ENCODE measurements at regions not wholly inside any gene's neighbourhood (a gene's known extent, or its start where the extent isn't known, plus 50 kb on each side); places are given as distances from the start of the nearest gene placed in this dataset.

DNA sequence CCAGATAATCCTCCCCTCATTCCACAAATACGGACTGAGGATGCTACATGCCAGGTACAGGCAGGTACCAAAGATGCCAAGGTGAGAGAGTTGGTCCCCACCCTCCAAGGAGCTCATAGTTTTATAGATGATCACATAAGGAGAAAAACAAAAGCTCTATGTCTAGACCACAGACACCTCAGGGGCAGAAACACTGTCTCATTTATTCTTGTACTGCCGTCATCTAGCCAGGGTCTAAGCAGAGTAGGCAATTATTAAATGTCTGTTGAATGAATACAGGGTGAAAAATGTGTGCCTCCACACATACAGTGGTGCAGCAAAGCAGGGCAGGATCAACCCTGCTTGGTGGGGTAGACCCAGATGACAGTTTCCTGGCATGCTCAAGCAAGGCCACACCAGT is 439.8 kb upstream of the JARID2 start:
- H3K79me2 ChIP-seq (ENCODE audit: insufficient read depth, low read length) = no peaks in the 10 kb centered on the region
- H3K4me3 ChIP-seq (ENCODE audit: insufficient read depth, low read length) = no peak overlapping the region
- H3K9me3 ChIP-seq (ENCODE audit: low read depth, low read length) = no peaks in the 10 kb centered on the region
- H3K4me1 ChIP-seq (ENCODE audit: insufficient read depth, low read length) = no peaks in the 10 kb centered on the region
- no peak for DNase-seq (ENCODE audit: insufficient read length, low spot score, missing footprints)
- no peak overlapping the region for H3K4me2 ChIP-seq (ENCODE audit: insufficient read depth, low read length)
- TF ChIP-seq, protein P1, sequence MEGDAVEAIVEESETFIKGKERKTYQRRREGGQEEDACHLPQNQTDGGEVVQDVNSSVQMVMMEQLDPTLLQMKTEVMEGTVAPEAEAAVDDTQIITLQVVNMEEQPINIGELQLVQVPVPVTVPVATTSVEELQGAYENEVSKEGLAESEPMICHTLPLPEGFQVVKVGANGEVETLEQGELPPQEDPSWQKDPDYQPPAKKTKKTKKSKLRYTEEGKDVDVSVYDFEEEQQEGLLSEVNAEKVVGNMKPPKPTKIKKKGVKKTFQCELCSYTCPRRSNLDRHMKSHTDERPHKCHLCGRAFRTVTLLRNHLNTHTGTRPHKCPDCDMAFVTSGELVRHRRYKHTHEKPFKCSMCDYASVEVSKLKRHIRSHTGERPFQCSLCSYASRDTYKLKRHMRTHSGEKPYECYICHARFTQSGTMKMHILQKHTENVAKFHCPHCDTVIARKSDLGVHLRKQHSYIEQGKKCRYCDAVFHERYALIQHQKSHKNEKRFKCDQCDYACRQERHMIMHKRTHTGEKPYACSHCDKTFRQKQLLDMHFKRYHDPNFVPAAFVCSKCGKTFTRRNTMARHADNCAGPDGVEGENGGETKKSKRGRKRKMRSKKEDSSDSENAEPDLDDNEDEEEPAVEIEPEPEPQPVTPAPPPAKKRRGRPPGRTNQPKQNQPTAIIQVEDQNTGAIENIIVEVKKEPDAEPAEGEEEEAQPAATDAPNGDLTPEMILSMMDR (IDR thresholded peaks at IDR 0.05; ENCODE audit: extremely low read depth, low read depth, low read length) = no peak
- no peaks in the 10 kb centered on the region for H4K20me1 ChIP-seq (ENCODE audit: insufficient read depth, low read length)
- no peaks in the 10 kb centered on the region for H3K27me3 ChIP-seq (ENCODE audit: insufficient read depth, low read length)
- H3K27ac ChIP-seq (ENCODE audit: low read depth, low read length) = no peak overlapping the region
- H3K36me3 ChIP-seq (ENCODE audit: insufficient read depth, low read length) = no peaks in the 10 kb centered on the region
- no peak overlapping the region for H2AFZ ChIP-seq (ENCODE audit: low read length)

DNA sequence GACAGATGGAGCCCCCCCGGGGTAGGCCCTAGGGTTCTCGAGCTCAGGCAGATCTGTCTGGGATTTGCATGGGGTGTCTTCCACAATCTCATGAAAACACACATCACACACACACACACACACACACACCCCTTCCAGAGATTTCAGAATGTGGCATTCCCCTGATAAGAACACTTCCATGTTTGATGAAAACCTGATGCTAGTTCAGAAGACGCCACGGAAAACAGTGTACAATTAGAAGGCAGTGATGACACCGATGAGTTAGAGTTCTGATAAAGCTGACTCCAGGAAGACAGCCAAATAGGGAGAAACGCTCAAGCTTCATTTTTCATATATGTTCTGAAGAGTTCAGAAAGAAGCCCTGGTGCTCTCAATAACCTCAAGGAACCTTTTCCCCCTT is 438.7 kb upstream of the JARID2 start:
- Histone ChIP-seq H3K36me3 (ENCODE audit: insufficient read depth, low read length) (no peaks in the 10 kb centered on the region), H4K20me1 (ENCODE audit: insufficient read depth, low read length) (no peaks in the 10 kb centered on the region), H3K27ac (ENCODE audit: low read depth, low read length) (no peak overlapping the region), H3K9me3 (ENCODE audit: low read depth, low read length) (no peaks in the 10 kb centered on the region), H3K4me3 (ENCODE audit: insufficient read depth, low read length) (no peak overlapping the region), H3K27me3 (ENCODE audit: insufficient read depth, low read length) (no peaks in the 10 kb centered on the region), H3K4me1 (ENCODE audit: insufficient read depth, low read length) (no peaks in the 10 kb centered on the region), H3K4me2 (ENCODE audit: insufficient read depth, low read length) (no peak overlapping the region), H2AFZ (ENCODE audit: low read length) (no peak overlapping the region), H3K79me2 (ENCODE audit: insufficient read depth, low read length) (no peaks in the 10 kb centered on the region)
- no peak for DNase-seq (ENCODE audit: insufficient read length, low spot score, missing footprints)
- TF ChIP-seq, protein P1 (IDR thresholded peaks at IDR 0.05; ENCODE audit: extremely low read depth, low read depth, low read length) = no peak

DNA sequence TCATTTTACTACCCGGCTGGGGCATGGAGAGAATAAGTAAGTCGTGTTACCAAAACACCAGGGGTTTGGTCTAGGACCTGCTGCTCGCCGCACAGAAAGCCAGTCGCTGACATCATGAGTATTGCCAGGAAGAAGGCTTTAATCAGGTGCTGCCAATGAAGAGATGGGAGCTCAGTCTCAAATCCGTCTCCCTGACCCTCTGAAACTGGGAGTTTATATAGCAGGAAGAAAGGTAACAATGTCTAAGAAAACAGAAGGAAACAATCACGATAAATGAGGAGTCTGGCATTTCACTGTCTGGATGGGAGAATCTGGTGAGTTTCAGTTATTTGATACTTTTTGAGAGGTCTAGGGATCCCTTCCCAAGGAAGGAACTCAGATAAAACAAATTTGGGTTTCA is 437.9 kb upstream of the JARID2 start:
- Histone ChIP-seq H3K4me3 (ENCODE audit: insufficient read depth, low read length) (no peak overlapping the region), H4K20me1 (ENCODE audit: insufficient read depth, low read length) (no peaks in the 10 kb centered on the region), H3K9me3 (ENCODE audit: low read depth, low read length) (no peaks in the 10 kb centered on the region), H3K4me2 (ENCODE audit: insufficient read depth, low read length) (no peak overlapping the region), H3K79me2 (ENCODE audit: insufficient read depth, low read length) (no peaks in the 10 kb centered on the region), H3K4me1 (ENCODE audit: insufficient read depth, low read length) (no peaks in the 10 kb centered on the region), H3K36me3 (ENCODE audit: insufficient read depth, low read length) (no peaks in the 10 kb centered on the region), H3K27me3 (ENCODE audit: insufficient read depth, low read length) (no peaks in the 10 kb centered on the region), H2AFZ (ENCODE audit: low read length) (no peak overlapping the region), H3K27ac (ENCODE audit: low read depth, low read length) (no peak overlapping the region)
- no peak for DNase-seq (ENCODE audit: insufficient read length, low spot score, missing footprints)
- TF ChIP-seq, protein P1 (IDR thresholded peaks at IDR 0.05; ENCODE audit: extremely low read depth, low read depth, low read length) = no peak

DNA sequence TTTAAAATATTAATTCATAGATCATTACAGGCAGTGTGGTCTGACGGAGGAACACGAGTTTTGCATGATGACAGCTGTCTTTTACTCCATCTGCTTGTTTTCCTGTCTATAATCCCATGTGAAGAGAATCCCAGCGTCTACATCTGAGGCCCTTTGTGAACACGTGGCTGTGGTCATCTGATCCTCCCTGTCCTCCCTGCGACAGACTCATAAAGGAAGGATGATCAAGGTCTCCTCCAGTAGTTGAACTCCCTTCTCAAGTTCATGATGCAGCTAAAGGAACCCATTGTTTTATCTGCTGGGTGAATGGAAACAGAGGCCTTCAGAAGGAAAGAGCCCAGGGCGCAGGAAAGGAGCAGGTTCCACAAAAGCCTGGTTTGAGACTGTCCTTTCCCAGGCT is 435.8 kb upstream of the JARID2 start:
- Histone ChIP-seq H2AFZ (ENCODE audit: low read length) (no peak overlapping the region), H3K27ac (ENCODE audit: low read depth, low read length) (no peak overlapping the region), H3K79me2 (ENCODE audit: insufficient read depth, low read length) (no peaks in the 10 kb centered on the region), H3K27me3 (ENCODE audit: insufficient read depth, low read length) (no peaks in the 10 kb centered on the region), H3K36me3 (ENCODE audit: insufficient read depth, low read length) (no peaks in the 10 kb centered on the region), H3K4me1 (ENCODE audit: insufficient read depth, low read length) (no peaks in the 10 kb centered on the region), H3K9me3 (ENCODE audit: low read depth, low read length) (no peaks in the 10 kb centered on the region), H4K20me1 (ENCODE audit: insufficient read depth, low read length) (no peaks in the 10 kb centered on the region), H3K4me2 (ENCODE audit: insufficient read depth, low read length) (no peak overlapping the region), H3K4me3 (ENCODE audit: insufficient read depth, low read length) (no peak overlapping the region)
- no peak for DNase-seq (ENCODE audit: insufficient read length, low spot score, missing footprints)
- TF ChIP-seq, protein P1 (IDR thresholded peaks at IDR 0.05; ENCODE audit: extremely low read depth, low read depth, low read length) = no peak
